HG03565 (cell line): ENCODE measurements at regions not wholly inside any gene's neighbourhood (a gene's known extent, or its start where the extent isn't known, plus 50 kb on each side); places are given as distances from the start of the nearest gene placed in this dataset.

ENCODE experiments used
- ATAC-seq: cut with Tn5 transposase; IDR thresholded peaks from one replicate; pipeline ENCODE4 v1.9.1; 2021; ENCODE audit warnings: mild to moderate bottlenecking, moderate library complexity; ENCODE audit not compliant: unreplicated experiment

DNA sequence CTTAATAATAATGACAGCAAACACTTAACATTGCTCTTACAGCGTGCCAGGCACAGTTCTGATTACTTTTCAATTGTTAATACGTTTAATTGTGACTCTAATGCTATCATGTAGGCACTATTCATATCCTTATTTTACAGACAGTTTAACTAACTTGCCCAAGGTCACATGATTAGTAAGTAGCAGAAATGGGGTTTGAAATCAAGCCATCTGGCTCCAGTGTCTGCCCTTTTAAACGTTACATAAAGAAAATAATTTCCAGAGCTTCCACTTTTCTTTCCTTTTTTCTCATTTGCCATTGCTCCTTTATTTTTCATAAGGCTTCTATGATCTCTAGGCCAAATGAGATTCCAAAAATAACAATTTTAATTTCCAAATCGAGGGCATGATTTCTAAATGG lies 50.6 kb upstream of the IKZF2 start:
- ATAC-seq, result no peak

GRCh38 chr2:213205944-213206343 lies 54.5 kb upstream of the IKZF2 start:
- no peak for ATAC-seq

- ATAC-seq, result no peak
Observed at GRCh38 chr2:213213186-213213585, 61.8 kb upstream of the IKZF2 start.

- no peak for ATAC-seq
Observed at GRCh38 chr2:213214209-213214608, 62.8 kb upstream of the IKZF2 start.

GRCh38 chr2:213216461-213216860 lies 65.0 kb upstream of the IKZF2 start:
- no peak for ATAC-seq

GRCh38 chr2:213219816-213220215 lies 64.4 kb upstream of the SPAG16 start:
- ATAC-seq, result no peak

GRCh38 chr2:213220967-213221603 lies 63.2 kb upstream of the SPAG16 start:
- ATAC-seq, result peak; percentile 70

GRCh38 chr2:213221957-213222356 lies 62.3 kb upstream of the SPAG16 start:
- no peak for ATAC-seq

- no peak for ATAC-seq
Observed at GRCh38 chr2:213224366-213224765, 59.9 kb upstream of the SPAG16 start.

DNA sequence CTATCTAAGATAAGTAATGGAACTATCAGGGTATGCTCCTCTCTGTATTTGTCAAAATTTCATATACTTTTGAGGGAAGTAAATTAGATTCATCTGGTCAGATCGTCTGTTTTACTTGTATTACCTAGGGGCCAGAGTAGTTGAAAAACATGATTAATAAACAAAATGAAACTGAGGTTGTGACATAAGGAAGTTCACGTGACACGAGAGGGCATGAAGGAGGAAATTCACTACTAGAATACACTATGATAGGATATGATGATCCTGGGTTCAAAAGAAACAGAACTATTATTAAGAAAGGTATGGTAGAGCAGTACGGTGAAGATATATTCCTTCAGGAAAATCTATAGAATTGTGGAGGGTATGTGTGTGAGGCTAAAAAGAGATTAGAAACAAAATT lies 58.4 kb upstream of the SPAG16 start:
- no peak for ATAC-seq

DNA sequence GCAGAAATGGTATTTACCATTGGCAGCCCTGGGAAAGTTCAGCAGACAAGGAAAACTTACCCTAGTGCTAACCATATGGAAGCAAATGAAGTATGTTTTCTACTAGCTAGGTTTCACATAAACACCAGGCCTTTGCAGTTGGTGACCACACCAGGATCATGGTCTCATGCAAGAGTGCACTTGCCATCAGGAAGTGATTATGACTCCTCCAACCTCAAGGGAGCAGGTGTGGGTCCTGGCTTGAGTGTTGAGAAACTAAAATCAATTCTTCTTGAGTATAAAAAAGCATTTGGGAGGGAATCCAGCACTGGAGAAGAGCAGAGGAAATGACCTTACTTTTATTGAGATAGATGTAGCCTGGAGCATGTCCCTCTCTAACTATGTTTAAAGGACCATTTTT lies 56.8 kb upstream of the SPAG16 start:
- ATAC-seq, result peak; percentile 90

DNA sequence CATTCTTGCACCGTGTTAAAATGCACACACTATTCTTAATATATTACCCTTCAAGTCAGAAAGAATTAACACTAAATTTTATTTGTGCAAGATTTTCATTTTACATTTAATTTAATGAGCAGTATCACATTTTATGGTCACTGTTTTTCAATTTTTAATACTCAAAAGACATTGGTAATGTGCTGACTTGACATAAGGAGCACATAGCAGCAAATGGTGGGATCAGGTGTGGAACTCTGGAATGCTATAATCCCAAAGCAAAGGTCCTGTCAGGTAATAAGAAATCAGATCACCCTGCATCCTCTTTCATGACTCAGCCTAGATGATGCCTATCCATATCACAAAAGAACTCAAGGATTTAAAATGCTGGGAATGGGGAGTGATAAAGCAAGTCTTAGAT lies 55.6 kb upstream of the SPAG16 start:
- ATAC-seq, result no peak

GRCh38 chr2:213229814-213230213 lies 54.5 kb upstream of the SPAG16 start:
- no peak for ATAC-seq

- ATAC-seq, result no peak
Observed at GRCh38 chr2:213231966-213232365, 52.3 kb upstream of the SPAG16 start.

DNA sequence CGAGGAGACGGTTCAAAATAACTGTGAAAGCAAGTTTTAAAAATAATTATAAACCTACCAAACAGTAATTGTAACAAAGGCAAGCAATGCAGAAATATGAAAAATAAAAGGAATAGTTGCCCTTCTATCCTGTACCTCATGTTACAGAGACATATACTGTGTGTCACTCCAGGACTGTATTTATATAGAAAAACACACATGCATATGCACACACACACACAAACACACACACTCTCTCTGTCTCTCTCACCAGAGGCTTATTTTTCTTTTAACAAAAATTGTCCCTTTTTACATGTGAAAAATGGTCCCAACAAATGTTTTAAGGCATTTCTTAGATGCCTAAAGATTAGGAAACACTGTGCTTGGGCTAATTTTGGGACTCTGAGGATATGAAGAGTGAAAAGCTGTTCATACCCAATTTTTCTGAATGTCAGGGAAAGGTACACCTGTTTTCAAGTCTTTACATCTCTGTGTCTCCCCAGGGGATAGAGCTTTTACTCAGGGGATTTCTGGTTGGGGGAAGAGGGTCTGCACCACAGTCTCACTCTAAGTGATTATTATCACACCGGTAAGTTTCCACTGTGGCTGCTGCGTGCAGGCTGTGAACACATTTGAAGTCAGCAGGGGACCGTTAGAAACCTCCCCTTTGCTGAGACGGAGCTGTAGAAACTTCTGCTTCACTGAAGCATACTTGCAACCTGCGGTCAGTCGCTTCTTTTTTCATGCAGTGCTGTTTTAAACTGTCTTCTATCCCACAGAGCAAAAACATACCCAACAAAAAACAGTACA lies 51.4 kb upstream of the SPAG16 start:
- ATAC-seq, result peak; percentile 89

DNA sequence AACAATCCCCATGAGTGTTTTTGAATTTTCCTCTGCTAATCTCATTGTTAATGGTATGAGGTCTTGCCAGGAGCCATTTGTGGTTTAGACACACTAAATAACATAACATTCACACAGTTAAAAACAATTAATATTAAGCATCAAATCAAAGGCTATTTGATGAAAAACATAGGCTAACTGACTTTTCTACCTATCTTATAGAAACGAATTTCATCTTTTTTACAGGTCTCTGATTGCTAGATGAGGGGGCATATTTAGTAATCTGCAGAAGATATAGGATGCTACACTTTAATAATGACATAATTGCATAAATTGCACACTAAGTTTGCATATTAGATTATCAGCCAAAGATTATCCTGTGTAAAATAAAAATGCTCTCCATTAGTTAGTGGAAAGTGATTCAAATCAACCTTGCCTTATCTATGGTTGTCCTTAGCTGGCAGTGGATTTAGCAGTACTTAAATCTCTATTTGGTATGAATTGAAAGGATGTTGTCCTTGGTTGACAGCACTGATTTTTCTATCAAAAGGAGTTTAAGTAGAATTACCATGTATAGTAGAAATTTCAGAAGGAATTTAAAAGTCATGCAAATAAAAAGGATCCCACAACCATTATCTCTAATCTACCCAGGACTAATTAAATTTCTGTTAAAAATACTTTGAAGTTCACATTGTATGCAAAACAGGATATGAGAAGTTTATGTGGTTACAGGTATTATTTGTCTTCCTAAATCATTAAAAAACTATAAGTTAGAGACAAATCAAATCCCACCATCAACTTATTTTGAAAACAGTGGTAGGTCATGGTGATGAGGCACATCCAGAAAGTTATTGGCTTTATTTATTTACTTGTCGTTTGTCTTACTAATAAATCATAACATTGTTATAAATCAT lies 50.6 kb upstream of the SPAG16 start:
- no peak for ATAC-seq
